ENCODE measurements at regions not wholly inside any gene's neighbourhood (a gene's known extent, or its start where the extent isn't known, plus 50 kb on each side); places are given as distances from the start of the nearest gene placed in this dataset.
"Not testable (repeated sequence)": the region's sequence is repeated elsewhere in the genome, so short reads cannot be mapped to it uniquely, and the experiment has no call there.

- CTCF ChIA-PET: no interaction called here
- Histone ChIP-seq H3K36me3 (ENCODE audit: insufficient read depth, low read length, poor library complexity, severe bottlenecking) (no peaks in the 10 kb centered on the region), H3K9me3 (ENCODE audit: low read depth, low read length, poor library complexity, severe bottlenecking) (no peaks in the 10 kb centered on the region), H3K4me3 (ENCODE audit: low read depth, low read length, poor library complexity, severe bottlenecking) (no peak overlapping the region), H3K27ac (ENCODE audit: low read depth, low read length, poor library complexity, severe bottlenecking) (no peak overlapping the region), H3K4me1 (ENCODE audit: insufficient read depth, low read length, poor library complexity, severe bottlenecking) (no peaks in the 10 kb centered on the region), H3K27me3 (replicated peaks; ENCODE audit: insufficient read depth, low read depth, low read length, poor library complexity) (peaks cover 14% of the 10 kb centered on the region)
- BruUV-seq (replicated peaks): no TSS peak
- no peak for TF ChIP-seq EZH2 (IDR thresholded peaks at IDR 0.05; ENCODE audit: borderline replicate concordance, low read depth, low read length, poor library complexity, severe bottlenecking)
- no peak for TF ChIP-seq CTCF (conservative IDR thresholded peaks at IDR 0.05; ENCODE audit: low read depth, low read length)
- POLR2A ChIA-PET (ENCODE audit: low non-redundant PET): no interaction called here
- no peak for DNase-seq (ENCODE audit: low spot score)
- intact Hi-C loops (cut with micrococcal nuclease; ENCODE audit: unreplicated experiment): no loop called here
These were observed 77.8 kb upstream of the EHBP1 start for GRCh38 chr2:62627667-62628066.

DNA sequence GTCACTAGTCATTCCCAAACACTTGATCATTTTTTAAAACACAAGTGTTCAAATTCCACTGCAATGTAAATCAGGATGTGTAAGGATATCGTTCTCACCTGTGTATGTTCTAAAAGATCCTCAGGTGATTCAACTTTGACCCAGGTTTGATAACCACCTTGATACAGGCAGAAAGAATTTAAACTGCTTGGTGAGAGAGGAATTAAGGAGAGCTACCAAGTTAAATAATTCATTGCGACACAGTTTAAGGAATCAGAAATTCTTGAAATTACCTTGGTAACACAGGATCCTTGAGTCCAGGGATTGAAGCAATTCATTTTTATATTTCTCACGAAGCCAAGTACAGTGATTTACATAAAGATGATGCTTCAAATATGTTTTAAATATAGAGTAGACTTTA, 80.7 kb upstream of the EHBP1 start:
- Histone ChIP-seq H3K27me3 (replicated peaks; ENCODE audit: insufficient read depth, low read depth, low read length, poor library complexity) (peaks cover 14% of the 10 kb centered on the region), H3K27ac (ENCODE audit: low read depth, low read length, poor library complexity, severe bottlenecking) (no peak overlapping the region), H3K36me3 (ENCODE audit: insufficient read depth, low read length, poor library complexity, severe bottlenecking) (no peaks in the 10 kb centered on the region), H3K4me1 (ENCODE audit: insufficient read depth, low read length, poor library complexity, severe bottlenecking) (no peaks in the 10 kb centered on the region), H3K4me3 (ENCODE audit: low read depth, low read length, poor library complexity, severe bottlenecking) (no peak overlapping the region), H3K9me3 (ENCODE audit: low read depth, low read length, poor library complexity, severe bottlenecking) (no peaks in the 10 kb centered on the region)
- ChIA-PET POLR2A (ENCODE audit: low non-redundant PET) (no interaction called here), CTCF (no interaction called here)
- intact Hi-C loops (cut with micrococcal nuclease; ENCODE audit: unreplicated experiment): no loop called here
- no peak for TF ChIP-seq CTCF (conservative IDR thresholded peaks at IDR 0.05; ENCODE audit: low read depth, low read length)
- no peak for TF ChIP-seq EZH2 (IDR thresholded peaks at IDR 0.05; ENCODE audit: borderline replicate concordance, low read depth, low read length, poor library complexity, severe bottlenecking)
- BruUV-seq (replicated peaks): no TSS peak
- no peak for DNase-seq (ENCODE audit: low spot score)

DNA sequence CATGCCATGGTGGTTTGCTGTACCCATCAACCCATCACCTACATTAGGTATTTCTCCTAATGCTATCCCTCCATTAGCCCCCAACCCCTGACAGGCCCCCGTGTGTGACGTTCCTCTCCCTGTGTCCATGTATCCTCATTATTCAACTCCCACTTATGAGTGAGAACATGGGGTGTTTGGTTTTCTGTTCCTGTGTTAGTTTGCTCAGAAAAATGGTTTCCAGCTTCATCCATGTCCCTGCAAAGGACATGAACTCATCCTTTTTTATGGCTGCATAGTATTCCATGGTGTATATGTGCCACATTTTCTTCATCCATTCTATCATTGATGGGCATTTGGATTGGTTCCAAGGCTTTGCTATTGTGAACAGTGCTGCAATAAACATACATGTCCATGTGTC, 89.0 kb upstream of the EHBP1 start:
- H3K27me3 ChIP-seq (replicated peaks; ENCODE audit: insufficient read depth, low read depth, low read length, poor library complexity); CTCF ChIA-PET; H3K27ac ChIP-seq (ENCODE audit: low read depth, low read length, poor library complexity, severe bottlenecking); intact Hi-C loops (cut with micrococcal nuclease; ENCODE audit: unreplicated experiment); POLR2A ChIA-PET (ENCODE audit: low non-redundant PET); H3K36me3 ChIP-seq (ENCODE audit: insufficient read depth, low read length, poor library complexity, severe bottlenecking); H3K4me3 ChIP-seq (ENCODE audit: low read depth, low read length, poor library complexity, severe bottlenecking); BruUV-seq (replicated peaks); DNase-seq (ENCODE audit: low spot score); H3K4me1 ChIP-seq (ENCODE audit: insufficient read depth, low read length, poor library complexity, severe bottlenecking); H3K9me3 ChIP-seq (ENCODE audit: low read depth, low read length, poor library complexity, severe bottlenecking): not testable (repeated sequence)

GRCh38 chr2:62611854-62612253, 93.7 kb upstream of the EHBP1 start:
- TF ChIP-seq EZH2 (IDR thresholded peaks at IDR 0.05; ENCODE audit: borderline replicate concordance, low read depth, low read length, poor library complexity, severe bottlenecking): no peak
- no peak for TF ChIP-seq CTCF (conservative IDR thresholded peaks at IDR 0.05; ENCODE audit: low read depth, low read length)
- no TSS peak for BruUV-seq (replicated peaks)
- intact Hi-C loops (cut with micrococcal nuclease; ENCODE audit: unreplicated experiment): no loop called here
- ChIA-PET CTCF (no interaction called here), POLR2A (ENCODE audit: low non-redundant PET) (no interaction called here)
- no peak overlapping the region for H3K27ac ChIP-seq (ENCODE audit: low read depth, low read length, poor library complexity, severe bottlenecking)
- no peak for DNase-seq (ENCODE audit: low spot score)
- H3K9me3 ChIP-seq (ENCODE audit: low read depth, low read length, poor library complexity, severe bottlenecking): no peaks in the 10 kb centered on the region
- H3K27me3 ChIP-seq (replicated peaks; ENCODE audit: insufficient read depth, low read depth, low read length, poor library complexity): no peaks in the 10 kb centered on the region
- no peak overlapping the region for H3K4me3 ChIP-seq (ENCODE audit: low read depth, low read length, poor library complexity, severe bottlenecking)
- no peaks in the 10 kb centered on the region for H3K36me3 ChIP-seq (ENCODE audit: insufficient read depth, low read length, poor library complexity, severe bottlenecking)
- no peaks in the 10 kb centered on the region for H3K4me1 ChIP-seq (ENCODE audit: insufficient read depth, low read length, poor library complexity, severe bottlenecking)

GRCh38 chr2:62605471-62605870, 99.5 kb upstream of the TMEM17 start:
- H3K4me3 ChIP-seq (ENCODE audit: low read depth, low read length, poor library complexity, severe bottlenecking); H3K27ac ChIP-seq (ENCODE audit: low read depth, low read length, poor library complexity, severe bottlenecking); H3K36me3 ChIP-seq (ENCODE audit: insufficient read depth, low read length, poor library complexity, severe bottlenecking); intact Hi-C loops (cut with micrococcal nuclease; ENCODE audit: unreplicated experiment); H3K9me3 ChIP-seq (ENCODE audit: low read depth, low read length, poor library complexity, severe bottlenecking); H3K4me1 ChIP-seq (ENCODE audit: insufficient read depth, low read length, poor library complexity, severe bottlenecking); H3K27me3 ChIP-seq (replicated peaks; ENCODE audit: insufficient read depth, low read depth, low read length, poor library complexity); POLR2A ChIA-PET (ENCODE audit: low non-redundant PET); CTCF ChIA-PET; BruUV-seq (replicated peaks); DNase-seq (ENCODE audit: low spot score): not testable (repeated sequence)

Measured in A673 (cell line).